Right renal pelvis (tissue), 4 donors: ENCODE measurements at regions not wholly inside any gene's neighbourhood (a gene's known extent, or its start where the extent isn't known, plus 50 kb on each side); places are given as distances from the start of the nearest gene placed in this dataset.
"Not testable (repeated sequence)": the region's sequence is repeated elsewhere in the genome, so short reads cannot be mapped to it uniquely, and the experiment has no call there.

ENCODE experiments used
- DNase-seq, 4 donors: peaks; one replicate each; pipeline ENCODE4 v3.0.0-alpha.2; 2013; ENCODE audit warnings: low read depth in 4 of 4, low spot score in 3 of 4, missing footprints in 1 of 4

DNA sequence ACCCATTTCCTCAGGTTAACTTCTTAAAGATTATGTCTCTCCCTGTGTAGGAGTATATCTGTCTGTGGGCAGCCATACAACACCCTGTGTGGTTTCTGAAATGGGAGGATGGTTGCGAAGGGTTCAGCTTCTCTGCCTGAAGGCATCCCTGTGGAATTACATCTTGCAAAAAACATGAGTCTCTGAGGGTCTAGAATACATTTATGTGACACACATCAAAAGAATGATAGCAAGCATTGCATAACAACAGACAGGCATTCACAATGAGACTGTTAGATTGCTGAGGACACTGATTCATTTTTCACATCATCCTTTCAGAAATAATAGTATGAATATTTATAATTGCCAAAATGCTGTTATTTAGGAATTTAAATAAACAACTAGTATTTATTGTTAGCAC is 670.9 kb downstream of the HTR1B start:
- no peak for DNase-seq

DNA sequence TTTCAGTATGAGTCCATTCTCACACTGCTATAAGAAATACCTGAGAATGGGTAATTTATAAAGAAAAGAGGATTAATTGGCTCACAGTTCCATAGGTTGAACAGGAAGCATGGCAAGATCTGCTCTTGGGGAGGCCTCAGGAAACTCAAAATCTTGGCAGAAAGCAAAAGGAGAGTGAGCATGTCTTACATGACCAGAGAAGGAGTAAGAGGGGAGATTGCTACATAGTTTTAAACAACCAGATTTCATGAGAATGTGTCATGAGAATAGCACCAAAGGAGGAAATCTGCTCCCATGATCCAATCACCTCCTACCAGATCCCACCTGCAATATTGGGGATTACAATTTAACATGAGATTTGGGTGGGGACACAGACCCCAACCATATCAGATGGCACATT is 672.4 kb downstream of the HTR1B start:
- no peak for DNase-seq

GRCh38 chr6:76790045-76790796 is 673.1 kb downstream of the HTR1B start:
- no peak for DNase-seq

DNA sequence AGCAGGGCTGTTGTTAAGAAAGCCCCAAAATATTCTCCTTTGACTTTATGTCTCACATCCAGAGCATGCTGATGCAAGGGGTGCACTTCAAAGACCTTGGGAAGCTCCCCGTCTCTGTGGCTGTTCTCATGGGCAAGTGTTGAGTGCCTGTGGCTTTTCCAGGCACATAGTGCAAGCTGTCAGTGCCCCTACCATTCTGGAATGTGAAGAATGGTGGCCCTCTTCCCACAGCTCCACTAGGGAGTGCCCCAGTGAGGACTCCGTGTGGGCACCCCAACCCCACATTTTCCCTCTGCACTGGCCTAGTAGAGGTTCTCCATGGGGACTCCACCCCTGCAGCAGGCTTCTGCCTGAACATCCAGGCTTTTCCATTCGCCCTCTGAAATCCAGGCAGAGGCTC is 673.7 kb downstream of the HTR1B start:
- no peak for DNase-seq

DNA sequence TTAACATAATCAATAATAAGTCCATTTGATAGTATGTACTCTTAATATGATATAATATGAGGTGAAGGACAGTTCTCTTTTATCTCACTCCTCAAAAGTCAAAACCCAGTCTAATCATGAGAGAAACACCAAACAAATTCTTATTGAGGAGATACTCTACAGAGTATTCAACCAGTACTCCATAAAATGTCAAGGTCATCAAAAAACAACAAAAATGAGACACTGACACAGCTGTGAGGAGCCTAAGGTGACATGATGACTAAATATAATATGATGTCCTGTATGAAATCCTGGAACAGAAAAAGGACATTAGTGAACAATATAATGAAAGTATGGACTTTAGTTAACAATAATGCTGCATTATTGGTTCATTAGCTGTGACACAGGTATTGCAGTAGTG is 675.1 kb downstream of the HTR1B start:
- no peak for DNase-seq

DNA sequence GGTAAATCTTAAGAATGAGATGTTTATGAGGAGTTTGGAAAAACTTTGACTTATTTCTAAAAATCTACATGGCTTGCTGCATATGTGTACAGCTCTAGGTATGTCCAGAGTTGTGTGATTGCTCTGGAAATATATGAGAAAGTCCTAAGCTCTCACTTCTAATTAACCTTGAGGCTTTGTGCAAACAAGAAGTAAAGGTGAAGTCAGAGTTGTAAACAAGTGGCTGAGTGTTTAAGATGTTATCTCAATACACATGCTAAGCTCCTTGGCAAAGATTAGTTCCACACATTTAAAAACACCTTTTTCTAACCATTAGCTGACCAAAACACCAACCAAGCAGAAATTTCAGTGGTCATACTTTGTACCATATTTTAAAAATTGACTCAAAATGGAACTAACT is 684.2 kb downstream of the HTR1B start:
- DNase-seq, result no peak

DNA sequence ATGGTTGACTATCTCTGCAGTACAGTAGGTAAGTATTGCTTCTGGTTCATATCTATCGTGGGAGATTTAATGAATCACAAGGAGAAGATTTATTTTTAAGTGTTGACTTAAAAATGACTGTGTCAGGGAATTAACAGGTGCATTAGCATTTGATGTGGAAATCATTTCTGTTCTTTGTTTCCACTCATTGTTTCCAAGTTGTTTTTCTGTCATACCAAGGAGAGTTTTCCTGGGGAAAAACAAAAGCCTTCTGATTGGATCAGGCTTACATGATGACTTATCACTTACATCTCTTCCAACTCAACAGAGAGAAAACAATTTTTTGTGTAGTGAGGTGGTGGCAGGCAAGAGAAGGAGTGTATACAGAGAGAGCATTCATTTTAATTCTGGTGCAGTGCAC is 686.4 kb downstream of the HTR1B start:
- DNase-seq, result no peak

- no peak for DNase-seq
Observed at GRCh38 chr6:76774781-76775384, 688.4 kb downstream of the HTR1B start.

DNA sequence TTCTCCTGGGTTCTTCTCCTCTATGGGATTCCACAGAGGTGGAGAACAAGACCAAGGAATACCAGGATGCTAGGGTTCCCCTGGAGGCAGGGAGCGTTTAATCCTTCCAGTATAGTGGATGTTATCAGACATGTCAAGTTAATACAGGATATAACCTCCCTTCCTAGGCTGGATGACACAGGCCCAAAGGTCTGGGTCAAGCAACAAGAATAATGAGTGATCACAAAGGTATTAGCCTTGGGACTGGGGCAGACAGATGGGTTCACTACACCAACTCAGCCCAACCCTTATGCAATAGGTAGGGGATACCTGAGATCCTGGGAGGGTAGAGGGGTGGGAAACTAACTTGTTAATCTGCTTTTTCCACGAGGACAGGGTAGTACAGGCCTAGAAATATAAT is 690.3 kb downstream of the HTR1B start:
- no peak for DNase-seq

DNA sequence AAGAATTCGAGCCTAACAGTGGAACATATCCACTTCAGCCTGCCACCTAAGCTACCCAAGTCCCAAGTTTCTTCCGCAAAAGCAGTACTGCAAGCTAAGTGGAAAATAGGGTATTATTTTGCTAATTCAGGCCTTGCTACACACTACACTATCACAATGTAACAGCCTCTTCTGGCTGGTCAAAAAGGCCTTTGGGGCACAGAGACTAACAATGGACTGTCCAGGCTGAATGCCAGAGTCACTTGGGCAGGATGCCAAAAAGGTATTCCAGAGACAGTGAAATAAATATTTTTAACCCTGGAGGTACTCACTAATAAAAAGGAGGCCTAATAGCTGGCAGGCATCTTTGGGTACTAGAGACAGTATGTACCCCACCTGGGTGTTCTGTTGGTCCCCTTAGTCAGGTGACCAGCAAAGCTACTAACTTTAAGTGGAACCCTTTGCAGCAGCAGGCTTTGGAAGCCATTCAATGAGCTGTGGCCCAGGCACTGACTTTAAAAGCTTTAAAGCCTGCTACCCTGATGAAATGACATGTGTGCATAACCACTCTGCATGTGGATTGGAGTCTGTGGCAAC is 692.1 kb downstream of the HTR1B start:
- no peak for DNase-seq

DNA sequence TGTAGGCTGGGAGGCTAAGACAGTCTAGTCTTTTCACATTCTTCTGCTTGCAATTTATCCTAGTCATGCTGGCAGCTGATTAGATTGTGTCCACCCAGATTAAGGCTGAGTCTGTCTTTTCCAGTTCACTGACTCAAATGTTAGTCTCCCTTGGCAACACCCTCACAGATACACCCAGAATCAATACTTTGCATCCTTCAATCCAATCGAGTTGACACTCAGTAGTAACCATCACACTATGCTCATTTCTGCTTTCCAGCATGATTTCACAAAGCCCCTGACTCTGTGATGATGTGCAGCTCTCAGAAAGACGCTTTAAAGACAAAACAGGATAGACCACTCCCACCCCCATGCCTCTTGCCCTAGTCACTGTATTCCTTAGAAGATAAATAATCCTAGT is 693.0 kb downstream of the HTR1B start:
- no peak for DNase-seq

- no peak for DNase-seq
Observed at GRCh38 chr6:76768556-76768955, 694.7 kb downstream of the HTR1B start.

DNA sequence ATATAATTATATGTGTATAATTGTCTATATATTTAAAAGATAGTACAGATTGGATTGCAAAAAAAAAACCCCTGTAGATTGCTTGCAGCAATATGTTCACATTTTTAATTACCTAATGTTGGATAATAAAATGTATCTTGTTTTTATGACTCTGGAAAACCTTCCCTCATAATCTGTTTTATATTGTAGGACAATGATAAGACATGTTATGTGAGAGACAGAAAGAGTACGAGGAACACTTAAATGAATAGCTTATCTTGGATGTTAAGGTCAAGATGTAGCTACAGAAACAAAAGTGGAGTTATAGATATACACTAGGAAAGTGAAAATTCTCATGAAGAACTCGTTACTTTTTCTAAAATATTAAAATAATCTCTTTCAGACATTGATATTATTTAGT is 691.6 kb upstream of the IMPG1 start:
- DNase-seq, result no peak

- DNase-seq, result no peak
Observed at GRCh38 chr6:76752841-76753240, 680.4 kb upstream of the IMPG1 start.

DNA sequence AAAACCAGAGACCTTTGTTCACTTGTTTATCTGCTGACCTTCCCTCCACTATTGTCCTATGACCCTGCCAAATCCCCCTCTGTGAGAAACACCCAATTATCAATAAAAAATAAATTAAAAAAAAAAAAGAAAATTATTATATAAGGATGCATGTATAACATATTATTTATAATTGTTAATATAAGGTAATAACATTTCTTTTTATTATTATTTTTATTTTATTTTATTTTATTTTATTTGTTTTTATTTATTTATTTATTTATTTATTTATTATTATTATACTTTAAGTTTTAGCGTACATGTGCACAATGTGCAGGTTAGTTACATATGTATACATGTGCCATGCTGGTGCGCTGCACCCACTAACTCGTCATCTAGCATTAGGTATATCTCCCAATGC is 672.9 kb upstream of the IMPG1 start:
- DNase-seq, result not testable (repeated sequence)

- DNase-seq, result not testable (repeated sequence)
Observed at GRCh38 chr6:76744151-76744720, 671.8 kb upstream of the IMPG1 start.

DNA sequence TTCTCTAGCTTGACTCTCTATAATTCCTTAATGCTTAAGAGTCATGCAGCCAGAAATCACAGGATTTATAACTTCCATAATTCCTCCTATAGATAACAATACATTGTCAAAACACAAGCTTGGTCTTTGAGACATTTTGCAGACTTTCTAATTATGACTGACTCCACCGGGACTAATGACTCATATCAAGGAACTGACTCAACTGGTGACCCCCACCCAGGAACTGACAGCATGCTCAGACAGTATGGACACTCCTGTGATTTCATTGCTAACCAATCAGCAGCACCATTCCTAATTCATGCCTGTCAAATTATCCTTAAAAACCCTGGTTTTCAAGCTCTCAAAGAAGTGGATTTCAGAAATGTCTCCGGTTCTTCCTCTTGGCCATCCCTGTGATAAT is 670.5 kb upstream of the IMPG1 start:
- DNase-seq, result no peak

DNA sequence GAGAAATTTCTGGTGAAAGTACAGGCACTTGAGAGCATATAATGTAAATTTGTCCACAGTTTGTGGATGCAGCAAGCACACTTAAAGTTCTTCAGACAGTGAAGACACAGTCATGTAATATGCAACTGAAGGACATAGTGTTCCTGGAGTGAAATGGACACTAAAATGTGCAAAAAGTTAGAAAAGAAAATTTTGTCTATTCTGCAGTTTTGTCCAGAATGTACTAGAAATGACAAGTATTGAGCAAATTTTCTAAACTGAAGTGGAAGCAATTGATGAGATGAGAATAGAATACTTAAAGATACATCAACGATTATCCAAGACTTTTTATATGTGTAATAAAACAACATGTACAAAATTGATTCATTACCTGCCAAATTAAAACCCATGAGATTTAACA is 647.0 kb upstream of the IMPG1 start:
- no peak for DNase-seq

DNA sequence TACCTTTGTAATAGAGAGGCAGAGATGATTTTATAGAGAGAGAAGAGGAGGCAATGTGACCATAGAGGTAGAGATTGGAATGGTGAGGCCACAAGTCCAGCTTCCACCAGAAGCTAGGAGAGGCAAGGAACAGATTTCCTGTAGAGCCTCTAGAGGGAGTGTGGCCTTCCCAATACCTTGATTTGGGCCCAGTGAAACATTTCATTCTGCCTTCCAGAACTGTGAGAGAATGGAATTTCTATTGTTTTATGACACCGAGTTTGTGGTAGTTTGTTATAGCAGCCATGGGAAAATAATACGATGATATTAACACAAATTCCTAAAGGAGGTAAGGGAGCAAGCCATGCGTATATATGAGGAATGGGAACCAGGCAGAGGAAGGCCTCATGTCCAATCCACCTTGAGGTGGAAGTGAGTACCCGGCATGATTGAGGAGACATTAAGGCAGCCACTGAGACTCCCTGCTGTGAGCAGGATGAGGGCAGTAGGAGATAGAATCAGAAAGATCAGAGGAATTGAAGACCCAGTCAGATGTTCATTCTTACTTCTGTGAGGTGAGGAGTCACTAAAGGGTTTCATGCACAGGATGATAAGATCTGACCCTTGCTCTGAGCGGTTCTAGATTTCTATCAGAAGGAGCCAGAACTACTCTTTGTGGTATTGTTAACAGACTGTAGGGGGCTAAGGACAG is 636.3 kb upstream of the IMPG1 start:
- no peak for DNase-seq

- DNase-seq, result no peak
Observed at GRCh38 chr6:76707630-76708029, 635.2 kb upstream of the IMPG1 start.

- DNase-seq, result no peak
Observed at GRCh38 chr6:76706631-76707030, 634.2 kb upstream of the IMPG1 start.
